ENCODE measurements at regions not wholly inside any gene's neighbourhood (a gene's known extent, or its start where the extent isn't known, plus 50 kb on each side); places are given as distances from the start of the nearest gene placed in this dataset.
"Not testable (repeated sequence)": the region's sequence is repeated elsewhere in the genome, so short reads cannot be mapped to it uniquely, and the experiment has no call there.

DNA sequence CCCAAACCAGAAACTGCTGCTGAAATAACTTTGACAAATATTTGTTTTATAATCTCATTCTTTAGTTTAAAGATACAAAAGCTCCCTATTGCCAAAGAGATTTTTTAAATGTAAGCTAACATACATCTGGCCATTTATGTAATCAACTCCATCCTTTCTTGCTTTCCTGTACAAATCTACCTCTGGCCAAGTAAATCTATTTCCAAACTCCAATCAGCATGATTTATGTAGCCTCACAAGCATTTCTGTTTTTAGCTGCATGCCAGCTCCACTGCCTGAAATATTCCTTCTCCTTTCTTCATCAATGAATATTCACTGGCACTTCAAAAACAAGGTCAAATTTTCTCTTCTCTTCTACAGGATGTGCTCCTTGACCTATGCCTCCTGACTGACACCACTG, 80.0 kb downstream of the SHOX2 start:
- DNase-seq, result no peak

DNA sequence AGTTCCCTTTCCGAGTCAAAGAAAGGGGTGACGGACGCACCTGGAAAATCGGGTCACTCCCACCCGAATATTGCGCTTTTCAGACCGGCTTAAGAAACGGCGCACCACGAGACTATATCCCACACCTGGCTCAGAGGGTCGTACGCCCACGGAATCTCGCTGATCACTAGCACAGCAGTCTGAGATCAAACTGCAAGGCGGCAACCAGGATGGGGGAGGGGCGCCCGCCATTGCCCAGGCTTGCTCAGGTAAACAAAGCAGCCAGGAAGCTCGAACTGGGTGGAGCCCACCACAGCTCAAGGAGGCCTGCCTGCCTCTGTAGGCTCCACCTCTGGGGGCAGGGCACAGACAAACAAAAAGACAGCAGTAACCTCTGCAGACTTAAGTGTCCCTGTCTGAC, 86.3 kb downstream of the SHOX2 start:
- DNase-seq, result not testable (repeated sequence)

GRCh38 chr3:158018462-158018861, 87.8 kb downstream of the SHOX2 start:
- DNase-seq, result no peak

GRCh38 chr3:158012901-158013300, 93.3 kb downstream of the SHOX2 start:
- DNase-seq, result no peak

DNA sequence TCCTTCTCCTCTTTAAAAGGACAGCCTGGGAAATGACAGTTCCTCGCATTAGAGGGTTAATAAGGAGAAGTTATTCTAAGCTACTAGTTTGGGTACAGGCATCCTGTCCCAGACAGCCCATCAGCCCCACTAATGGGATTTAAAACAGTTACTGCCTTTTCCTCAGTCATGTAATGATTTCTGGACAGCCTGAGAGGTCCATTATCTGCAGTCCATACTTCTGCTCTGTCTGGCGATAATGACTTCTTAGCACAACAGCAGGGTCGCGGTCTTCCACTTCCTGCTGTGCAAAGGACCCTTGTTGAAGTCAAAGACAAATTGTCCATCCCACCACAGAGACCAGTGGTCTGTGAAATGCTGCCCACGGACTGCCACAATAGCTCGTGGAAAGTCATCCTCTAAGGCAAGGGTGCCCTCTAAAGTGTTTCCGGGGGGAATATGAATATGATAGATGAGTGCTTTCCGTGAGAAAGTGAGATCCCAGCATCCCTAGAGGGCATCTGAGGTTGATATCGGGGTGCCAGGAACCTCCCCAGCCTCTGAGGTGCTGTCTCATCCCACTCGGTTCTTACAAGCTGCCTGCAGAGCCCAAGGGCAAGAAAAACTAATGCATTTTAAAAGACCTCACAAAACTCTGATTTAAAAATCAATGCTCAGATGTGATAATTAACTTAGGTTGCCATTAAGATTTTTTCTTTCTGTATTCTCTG, 100.7 kb downstream of the SHOX2 start:
- DNase-seq, result no peak

DNA sequence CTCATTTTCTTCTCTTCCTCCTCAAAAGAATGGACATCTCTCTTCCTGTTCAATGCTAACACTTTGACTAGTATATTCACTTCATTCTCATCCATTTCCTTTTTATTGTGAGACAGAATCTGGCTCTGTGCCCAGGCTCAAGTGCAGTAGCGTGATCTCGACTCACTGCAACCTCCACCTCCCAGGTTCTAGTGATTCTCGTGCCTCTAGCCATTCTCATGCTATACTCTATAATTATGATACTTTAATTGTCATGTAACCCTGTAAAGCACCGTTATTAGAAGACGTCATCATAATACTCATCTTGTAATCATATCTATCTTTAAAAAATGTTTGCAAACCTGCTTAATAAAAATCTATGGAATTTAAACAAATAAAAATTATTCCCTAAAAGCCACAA, 107.0 kb downstream of the SHOX2 start:
- no peak for DNase-seq

GRCh38 chr3:157982359-157982758, 123.9 kb downstream of the SHOX2 start:
- no peak for DNase-seq

DNA sequence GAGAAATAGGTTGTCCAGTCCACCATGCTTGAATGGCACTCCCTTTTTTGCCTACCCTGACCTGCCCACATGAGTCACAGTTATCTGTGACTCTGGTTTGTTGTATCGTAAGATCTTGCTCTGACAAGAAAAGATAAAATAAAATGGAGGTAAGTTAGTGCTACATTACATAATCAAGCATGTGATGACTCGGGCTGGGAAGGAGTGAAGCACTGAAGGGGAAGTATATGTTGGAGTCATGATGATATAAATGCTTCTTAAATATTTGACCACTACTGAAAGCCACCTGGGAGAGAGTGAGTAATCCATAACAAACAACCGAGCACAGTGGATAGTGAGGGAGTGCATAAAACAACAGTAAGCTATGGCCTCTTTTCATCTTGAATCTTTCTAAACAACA, 124.4 kb downstream of the SHOX2 start:
- DNase-seq, result no peak

DNA sequence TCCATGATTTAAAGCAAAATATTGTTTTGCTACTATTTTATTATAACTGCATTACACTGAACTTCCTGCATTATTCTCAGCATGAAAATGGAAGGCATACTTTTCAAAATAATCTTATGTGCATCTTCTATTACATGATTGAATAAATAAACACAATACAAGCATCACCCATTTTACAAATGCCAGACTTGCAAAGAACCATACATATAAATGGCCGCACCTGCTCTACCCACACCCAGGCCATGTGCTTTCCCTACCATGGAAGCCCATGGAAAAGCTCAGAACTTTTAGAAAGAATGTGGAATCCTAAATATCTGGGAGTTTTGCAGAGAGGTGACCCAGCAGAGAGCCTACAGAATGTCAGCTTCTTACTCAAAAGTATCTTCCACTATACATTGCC, 127.2 kb downstream of the SHOX2 start:
- DNase-seq, result no peak

DNA sequence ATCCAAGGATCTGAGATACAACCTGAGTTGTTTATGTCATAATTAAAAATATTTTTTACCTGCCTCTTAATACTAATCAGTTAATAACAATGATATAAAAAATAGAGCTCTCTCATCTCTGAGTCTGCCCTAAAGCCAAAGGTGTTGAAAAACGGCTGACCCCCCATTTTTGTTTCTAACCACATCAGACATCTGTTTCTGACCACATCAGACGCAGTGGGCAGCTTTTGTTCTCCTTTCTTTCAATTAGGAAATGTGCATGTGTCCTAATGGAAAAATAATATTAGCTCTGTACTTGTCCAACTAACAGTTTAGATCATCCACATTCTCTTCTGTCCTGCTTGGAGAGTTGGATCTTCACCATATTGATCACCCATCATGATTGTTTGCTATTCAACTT, 144.6 kb downstream of the SHOX2 start:
- no peak for DNase-seq

- no peak for DNase-seq
Observed at GRCh38 chr3:157958457-157958856, 147.8 kb downstream of the SHOX2 start.

DNA sequence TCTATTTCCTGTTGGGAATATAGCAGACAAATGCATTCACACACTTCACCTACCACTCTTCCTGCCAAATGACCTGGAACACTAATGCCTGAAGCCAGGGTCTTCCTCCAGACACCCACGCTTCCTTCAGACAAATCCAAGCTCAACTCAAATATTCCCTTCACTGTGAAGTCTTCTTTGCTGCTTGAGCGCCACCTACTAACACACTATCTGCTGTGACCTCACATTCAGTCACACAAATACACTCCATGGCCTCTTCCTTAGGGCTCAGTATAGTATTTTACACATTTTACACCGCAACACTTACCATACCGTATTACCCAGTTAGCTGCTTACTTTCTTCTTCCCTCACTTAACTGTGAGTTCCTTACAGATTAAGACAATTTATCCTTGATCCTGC, 149.4 kb downstream of the SHOX2 start:
- DNase-seq, result no peak

- no peak for DNase-seq
Observed at GRCh38 chr3:157956176-157956575, 150.0 kb downstream of the SHOX2 start.

GRCh38 chr3:157953565-157953964, 152.7 kb downstream of the SHOX2 start:
- no peak for DNase-seq

DNA sequence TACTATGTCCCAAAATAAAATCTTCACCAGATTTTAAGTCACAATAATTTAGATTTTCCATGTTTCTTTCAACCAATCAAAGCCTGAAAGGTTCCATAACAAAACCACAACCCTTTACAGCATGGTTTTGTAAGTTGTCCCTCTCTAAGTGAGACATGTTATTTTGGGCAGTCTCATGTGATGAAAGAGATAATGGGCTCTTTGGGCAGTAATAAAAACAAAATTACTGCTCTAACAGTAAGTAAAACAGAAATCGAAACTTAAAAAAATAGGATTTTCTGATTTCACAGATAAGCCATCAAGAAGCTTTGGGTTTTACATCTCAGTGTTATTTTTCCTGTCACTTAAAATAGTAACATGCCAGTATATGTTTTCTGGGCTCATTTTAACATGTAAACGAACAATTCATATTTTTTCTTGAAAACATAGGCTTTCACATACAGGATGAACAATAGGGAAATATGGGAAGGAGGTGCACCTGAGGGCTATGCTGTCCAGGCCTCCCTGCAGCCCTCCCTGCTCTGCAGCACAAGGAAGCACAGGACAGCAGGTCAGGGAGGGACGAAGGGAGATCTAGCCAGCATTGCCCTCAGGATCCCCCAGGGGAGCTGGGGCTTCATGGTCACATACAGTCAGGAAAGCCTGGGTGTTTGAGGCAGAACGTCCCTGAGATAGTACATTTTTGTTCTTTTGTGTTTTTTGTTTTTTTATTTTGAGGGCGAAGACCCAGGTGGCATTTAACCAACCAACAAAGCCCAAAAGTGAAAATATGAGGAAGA, 157.4 kb downstream of the SHOX2 start:
- no peak for DNase-seq

GRCh38 chr3:157939166-157939565, 167.1 kb downstream of the SHOX2 start:
- no peak for DNase-seq

DNA sequence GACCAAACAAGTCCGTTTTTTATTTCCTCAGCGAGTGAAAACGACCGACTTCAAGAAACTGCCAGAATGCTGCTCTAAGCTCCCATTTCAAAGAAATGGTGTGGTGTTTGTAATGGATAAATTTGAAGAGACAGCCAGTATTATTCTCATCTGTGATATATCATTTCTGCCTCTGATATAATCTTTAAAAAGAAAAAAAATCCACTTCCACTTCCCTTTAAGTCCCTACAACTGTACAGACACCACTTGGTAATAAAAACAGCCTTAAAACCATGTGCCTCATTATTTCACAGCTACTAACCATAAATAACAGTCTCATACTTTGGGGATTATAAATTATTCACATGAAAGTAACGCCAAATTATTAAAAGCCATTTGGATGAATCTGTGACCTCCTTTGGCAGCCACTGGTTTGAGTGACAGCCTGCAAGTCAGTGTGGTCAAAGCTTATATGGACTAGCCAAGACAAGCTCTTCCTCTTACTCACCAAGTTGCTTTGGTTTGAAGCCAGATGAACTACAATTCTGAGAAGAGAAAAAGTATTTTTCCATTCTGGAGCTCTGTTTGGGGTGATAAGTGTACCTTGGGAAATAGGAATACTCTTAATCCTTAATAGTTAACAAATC, 168.0 kb downstream of the SHOX2 start:
- no peak for DNase-seq

DNA sequence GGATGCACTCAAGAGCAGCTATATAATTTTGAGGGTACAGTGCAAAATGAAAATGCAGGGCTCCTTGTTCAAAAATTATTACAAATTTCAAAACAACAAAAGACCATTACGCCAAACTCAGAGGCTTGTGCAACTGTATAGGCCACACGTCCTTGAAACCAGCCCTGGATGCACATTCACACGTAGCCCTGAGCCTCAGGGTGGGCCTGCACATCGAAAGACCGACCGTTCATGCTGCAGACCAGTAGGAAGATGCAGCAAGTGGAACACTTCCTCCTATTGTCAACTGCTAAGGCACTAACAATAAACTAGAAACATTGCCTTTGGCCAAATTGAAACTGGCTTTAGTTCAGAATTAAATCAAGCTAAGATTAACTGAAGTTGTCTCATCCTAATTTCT, 174.7 kb downstream of the SHOX2 start:
- DNase-seq, result no peak

GRCh38 chr3:157930000-157930780, 176.0 kb downstream of the SHOX2 start:
- no peak for DNase-seq

DNA sequence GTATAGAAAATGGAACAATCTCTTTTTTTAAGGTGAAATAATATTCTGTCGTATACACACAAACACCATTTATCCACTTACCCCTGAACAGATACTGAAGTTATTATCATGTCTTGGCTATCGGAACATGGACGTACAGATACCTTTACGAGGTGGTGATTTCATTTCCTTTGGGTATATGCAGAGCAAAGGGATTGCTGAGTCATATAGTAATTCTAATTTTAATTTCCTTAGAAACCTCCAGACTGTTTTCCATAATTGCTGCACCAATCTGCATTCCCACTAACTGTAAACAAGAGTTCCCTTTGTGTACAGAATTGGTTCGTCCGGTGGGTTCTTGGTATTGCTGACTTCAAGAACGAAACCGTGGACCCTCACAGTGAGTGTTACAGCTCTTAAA, 179.4 kb downstream of the SHOX2 start:
- no peak for DNase-seq

- DNase-seq, result no peak
Observed at GRCh38 chr3:157922614-157923013, 183.6 kb downstream of the SHOX2 start.

DNA sequence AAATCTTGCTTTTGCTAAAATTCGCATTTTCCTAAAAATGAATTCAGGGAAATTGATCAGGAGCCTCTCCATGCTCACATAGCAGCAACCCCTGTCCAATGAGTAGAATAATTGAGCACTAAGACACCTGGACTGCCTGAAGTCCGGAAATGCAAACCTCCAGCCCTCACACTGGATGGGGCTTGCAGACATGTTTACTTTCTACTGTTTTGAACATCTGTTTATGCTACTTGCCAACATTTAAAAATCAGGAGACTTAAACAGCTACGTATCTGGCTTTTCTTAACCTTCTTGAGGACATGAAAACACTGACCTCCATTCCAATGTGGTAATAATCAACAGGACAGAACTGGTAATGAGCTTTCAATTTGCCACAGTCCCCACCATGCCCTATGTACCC, 184.4 kb downstream of the SHOX2 start:
- DNase-seq, result no peak

Measured in activated CD4-positive, alpha-beta T cell treated with anti-CD3 and anti-CD28 coated beads for 1 hour (primary cell).